Fibroblast of mammary gland (primary cell): ENCODE measurements at regions not wholly inside any gene's neighbourhood (a gene's known extent, or its start where the extent isn't known, plus 50 kb on each side); places are given as distances from the start of the nearest gene placed in this dataset.
A peak's percentile ranks its signal among the peaks of the same experiment; 100 is the strongest.

Source experiments
- DNase-seq: peaks from one replicate; pipeline ENCODE4 v3.0.0-alpha.2; 2010; ENCODE audit warnings: low read depth
- H3K4me3 ChIP-seq: 2 replicates; pipeline ENCODE4 v1.5.1; 2011; ENCODE audit warnings: low read depth, mild to moderate bottlenecking, low read length, moderate library complexity; ENCODE audit not compliant: control insufficient read depth
- TF ChIP-seq, protein P1 (sequence below): conservative IDR thresholded peaks from 2 replicates; pipeline ENCODE4 v1.5.1; 2011; ENCODE audit warnings: low read depth, low read length, inconsistent platforms; ENCODE audit not compliant: control insufficient read depth, insufficient read depth

DNA sequence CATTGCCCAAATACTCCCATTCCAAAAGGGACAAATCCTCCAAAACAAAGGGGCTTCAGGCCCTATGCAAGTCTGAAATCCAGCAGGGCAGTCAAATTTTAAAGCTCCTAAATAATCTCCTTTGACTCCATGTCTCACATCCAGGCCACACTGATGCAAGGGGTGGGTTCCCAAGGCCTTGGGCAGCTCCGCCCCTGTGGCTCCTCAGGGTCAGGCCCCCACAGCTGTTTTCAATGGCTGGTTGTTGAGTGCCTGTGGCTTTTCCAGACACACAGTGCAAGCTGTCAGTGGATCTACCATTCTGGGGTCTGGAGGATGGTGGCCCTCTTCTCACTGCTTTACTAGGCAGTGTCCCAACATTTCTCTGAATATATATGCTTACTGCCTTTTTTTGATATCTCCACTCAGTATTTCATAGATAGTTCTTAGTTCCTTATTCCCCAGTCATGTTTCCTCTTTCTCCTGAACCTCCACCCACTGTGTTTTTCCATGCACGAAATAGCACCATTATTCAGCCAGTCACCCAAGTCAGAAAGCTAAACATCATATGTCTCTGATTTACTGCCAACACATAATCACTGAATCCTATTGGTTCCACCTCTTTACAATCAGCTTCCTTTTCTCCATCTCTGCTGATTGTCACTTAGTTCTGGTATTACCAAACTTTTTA lies 172.6 kb upstream of the CACNA2D1 start:
- TF ChIP-seq, protein P1, sequence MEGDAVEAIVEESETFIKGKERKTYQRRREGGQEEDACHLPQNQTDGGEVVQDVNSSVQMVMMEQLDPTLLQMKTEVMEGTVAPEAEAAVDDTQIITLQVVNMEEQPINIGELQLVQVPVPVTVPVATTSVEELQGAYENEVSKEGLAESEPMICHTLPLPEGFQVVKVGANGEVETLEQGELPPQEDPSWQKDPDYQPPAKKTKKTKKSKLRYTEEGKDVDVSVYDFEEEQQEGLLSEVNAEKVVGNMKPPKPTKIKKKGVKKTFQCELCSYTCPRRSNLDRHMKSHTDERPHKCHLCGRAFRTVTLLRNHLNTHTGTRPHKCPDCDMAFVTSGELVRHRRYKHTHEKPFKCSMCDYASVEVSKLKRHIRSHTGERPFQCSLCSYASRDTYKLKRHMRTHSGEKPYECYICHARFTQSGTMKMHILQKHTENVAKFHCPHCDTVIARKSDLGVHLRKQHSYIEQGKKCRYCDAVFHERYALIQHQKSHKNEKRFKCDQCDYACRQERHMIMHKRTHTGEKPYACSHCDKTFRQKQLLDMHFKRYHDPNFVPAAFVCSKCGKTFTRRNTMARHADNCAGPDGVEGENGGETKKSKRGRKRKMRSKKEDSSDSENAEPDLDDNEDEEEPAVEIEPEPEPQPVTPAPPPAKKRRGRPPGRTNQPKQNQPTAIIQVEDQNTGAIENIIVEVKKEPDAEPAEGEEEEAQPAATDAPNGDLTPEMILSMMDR, result no peak
- DNase-seq, result peak; percentile 2
- H3K4me3 ChIP-seq, result no peak overlapping the region

DNA sequence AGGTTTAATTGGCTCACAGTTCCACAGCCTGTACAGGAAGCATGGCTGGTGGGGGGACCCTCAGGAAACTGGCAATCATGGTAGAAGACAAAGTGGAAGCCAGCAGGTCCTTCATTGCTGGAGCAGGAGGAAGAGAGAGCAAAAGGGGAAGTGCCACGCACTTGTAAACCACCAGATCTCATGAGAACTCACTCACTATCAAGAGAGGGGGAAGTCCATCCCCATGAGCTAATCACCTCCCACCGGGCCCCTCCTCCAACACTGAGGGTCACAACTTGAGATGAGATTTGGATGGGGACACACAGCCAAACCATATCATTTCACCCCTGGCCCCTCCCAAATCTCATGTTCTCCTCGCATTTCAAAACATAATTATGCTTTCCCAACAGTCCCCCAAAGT lies 171.9 kb upstream of the CACNA2D1 start:
- TF ChIP-seq, protein P1, result no peak
- no peak for DNase-seq
- no peak overlapping the region for H3K4me3 ChIP-seq

DNA sequence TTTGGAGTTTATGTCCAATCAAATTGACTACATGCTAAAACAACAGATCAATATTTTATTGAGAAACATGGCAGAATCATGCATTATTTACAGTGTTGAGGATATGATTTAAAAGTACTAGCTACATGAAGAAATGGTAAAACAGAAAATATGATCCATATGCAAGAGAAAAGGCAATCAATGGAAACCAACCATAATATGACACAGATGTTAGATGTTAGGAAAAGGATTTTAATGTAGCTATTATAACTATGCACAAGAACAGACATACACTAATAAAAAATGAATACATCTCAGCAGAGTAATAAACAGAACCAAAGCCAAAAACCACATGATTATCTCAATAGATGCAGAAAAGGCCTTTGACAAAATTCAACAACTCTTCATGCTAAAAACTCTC lies 166.2 kb upstream of the CACNA2D1 start:
- TF ChIP-seq, protein P1, result no peak
- no peak for DNase-seq
- no peak overlapping the region for H3K4me3 ChIP-seq

DNA sequence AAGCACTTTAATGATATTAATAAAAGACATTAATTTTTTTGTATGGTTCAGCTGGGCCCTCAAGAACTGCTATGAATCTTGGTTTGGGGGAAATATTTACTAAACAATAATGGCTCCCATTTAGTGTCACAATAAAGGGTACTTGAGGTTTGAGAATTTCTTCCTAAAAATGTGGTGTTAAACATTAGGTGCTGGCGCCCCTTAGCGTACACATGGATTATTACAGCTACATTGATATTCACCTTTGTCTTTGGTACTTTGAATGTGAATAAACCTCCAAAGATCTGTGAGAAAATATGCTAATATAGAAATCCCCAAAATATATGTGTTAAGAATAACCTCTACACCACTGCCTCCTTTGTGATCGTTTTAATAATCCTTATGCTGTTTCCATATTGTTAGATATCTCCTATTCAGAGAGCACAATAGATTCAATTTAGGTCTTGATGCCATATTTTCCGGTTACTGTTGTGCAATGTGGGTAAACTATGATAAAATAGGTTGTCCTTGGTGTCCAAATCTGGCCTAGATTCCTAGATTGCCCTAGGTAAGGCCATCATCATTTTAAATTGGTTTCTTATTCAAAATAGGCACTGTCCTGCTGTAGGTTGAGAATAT lies 161.8 kb upstream of the CACNA2D1 start:
- TF ChIP-seq, protein P1, result peak; percentile 78
- peak; percentile 47 for DNase-seq
- no peak overlapping the region for H3K4me3 ChIP-seq

DNA sequence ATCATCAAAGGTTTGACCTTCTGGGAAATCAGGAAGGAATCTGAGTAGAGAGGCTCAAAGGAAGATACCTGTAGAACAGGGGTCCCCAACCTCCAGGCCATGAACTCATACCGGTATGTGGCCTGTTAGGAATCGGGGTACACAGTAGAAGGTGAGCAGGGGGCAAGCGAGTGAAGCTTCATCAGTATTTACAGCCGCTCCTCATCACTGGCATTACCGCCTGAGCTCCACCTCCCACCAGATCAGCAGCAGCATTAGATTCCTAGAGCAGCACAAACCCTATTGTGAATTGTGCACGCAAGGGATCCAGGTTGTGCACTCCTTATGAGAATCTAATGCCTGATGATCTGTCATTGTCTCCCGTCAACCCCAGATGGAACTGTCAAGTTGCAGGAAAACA lies 158.5 kb upstream of the CACNA2D1 start:
- DNase-seq, result no peak
- TF ChIP-seq, protein P1, result no peak
- no peak overlapping the region for H3K4me3 ChIP-seq

DNA sequence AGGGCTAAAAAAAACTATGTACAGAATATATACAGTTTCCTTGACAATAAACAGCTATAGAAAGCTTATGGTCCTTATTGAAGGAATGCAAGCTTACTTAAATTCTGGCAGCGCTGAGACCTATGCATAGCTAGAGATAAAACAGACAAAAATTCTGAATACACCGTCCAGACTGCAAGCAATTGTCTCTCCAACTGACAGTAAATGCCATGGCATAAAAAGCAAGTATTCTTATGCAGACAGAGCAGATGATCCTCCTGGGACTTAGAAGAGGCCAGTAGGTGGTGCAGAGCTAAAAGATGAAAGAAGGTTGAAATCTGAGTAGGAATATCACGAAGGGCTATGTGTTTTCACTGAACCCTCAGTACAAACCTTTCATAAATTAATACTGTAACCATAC lies 157.0 kb upstream of the CACNA2D1 start:
- peak; percentile 6 for DNase-seq
- TF ChIP-seq, protein P1, result peak; percentile 3

DNA sequence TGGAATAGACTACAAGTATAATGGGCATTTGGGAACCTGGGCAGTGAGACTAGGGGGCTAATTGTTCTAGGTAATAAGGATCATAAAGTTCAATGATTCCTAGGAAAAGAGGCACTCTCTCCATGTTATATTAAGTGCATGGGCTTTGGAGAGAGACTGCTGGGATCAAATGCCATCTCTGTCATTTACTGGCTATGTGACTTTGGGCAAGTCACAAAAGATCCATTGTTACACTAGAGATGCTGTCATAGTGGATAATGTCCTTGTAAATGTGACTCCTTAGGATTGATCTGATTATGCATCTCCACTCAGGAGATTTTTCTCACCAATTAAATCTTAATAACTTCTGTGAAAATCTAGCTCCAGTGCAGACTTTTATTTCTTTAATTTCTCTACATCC lies 156.3 kb upstream of the CACNA2D1 start:
- DNase-seq, result no peak
- TF ChIP-seq, protein P1, result no peak
- H3K4me3 ChIP-seq, result no peak overlapping the region

More for the DNA sequence above, 157.0 kb upstream of the CACNA2D1 start:
- no peak overlapping the region for H3K4me3 ChIP-seq
